GM21390 (cell line): ENCODE measurements at regions not wholly inside any gene's neighbourhood (a gene's known extent, or its start where the extent isn't known, plus 50 kb on each side); places are given as distances from the start of the nearest gene placed in this dataset.
"Not testable (repeated sequence)": the region's sequence is repeated elsewhere in the genome, so short reads cannot be mapped to it uniquely, and the experiment has no call there.

Source experiments
- ATAC-seq: cut with Tn5 transposase; IDR thresholded peaks from one replicate; pipeline ENCODE4 v1.9.1; 2021; ENCODE audit not compliant: unreplicated experiment

DNA sequence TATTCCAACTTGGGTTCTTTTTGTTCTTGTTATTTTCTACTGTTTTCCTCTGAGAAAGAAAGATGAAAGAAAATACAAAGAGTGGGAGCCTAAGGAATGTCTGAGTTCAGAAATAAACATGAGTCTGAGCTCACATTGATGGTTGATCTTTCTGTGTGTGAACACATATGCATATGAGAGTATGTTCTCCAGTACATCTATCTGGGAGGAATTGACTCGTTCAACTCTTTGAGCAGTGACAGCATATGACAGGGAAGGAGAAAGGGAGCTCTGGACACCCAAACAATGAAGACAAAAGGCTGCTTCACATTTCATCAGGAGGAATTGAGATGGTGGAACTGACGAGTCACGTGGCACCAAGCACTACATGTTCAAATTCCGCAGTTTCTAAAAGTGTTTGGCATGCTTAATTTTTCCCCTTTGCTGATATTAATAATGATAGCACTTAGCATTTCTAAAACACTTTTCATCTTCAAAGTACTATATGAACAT lies 229.8 kb upstream of the ACVR2A start:
- ATAC-seq: no peak

DNA sequence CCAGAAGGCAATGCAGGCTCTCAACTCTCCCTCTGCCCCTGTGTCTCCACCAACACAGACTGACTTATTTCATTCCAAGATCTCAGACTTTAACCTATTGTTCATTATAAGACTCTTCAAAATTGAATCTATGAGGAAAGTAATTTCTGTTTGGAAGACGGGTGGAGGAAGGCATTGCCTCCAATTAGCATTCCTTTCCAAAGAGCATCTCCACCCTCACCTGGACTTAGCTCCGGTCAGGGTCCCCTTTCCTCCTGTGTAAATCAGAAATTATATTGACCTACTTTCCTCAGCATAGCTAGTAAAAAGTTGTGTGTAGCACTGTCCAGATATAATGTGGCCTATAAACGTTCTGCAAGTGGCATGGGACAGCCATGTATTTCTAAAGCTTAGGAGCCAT lies 230.4 kb upstream of the ACVR2A start:
- ATAC-seq: no peak

DNA sequence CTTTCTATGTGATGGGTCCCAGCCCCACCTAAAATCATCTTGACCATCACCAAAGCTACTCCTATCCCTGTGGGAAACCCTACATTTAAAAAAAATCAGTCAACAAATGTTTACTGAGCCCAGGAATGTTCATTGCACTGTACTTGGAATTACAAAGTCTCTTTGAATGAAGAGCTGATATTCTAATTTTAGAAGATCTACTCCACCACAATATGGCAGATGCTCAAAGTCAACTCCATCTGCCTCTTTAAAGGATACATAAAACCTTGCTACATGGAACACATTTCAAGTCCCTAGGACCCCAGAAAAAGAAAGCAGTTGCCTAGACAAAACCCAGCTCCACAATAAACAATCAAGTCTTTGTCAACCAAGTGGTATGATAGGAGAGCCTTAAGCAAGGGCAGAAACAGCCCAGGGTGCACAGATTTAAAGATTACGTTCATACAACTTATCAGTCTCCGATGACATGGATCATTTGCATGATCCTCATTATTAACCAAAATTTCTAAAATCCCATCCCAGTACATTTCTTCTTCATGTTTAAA lies 234.3 kb upstream of the ACVR2A start:
- no peak for ATAC-seq

DNA sequence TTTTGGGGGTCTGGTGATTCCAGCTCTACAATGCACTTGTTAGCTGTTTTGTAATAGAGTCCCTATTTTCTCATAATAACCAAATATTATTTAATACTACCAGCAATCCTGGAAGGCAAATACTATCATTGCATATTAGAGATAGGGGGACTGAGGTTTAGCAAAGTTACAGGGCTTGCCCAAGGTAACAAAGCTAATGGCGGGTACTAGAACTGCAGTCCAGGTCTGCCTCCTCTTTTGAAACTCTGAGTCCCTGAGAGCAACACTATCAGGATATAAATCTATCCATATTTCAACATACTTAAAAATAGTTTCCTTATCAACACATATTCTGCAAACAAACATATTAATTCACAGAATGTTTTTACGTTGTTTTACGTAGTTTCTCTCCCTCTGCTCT lies 235.5 kb upstream of the ACVR2A start:
- ATAC-seq: no peak

DNA sequence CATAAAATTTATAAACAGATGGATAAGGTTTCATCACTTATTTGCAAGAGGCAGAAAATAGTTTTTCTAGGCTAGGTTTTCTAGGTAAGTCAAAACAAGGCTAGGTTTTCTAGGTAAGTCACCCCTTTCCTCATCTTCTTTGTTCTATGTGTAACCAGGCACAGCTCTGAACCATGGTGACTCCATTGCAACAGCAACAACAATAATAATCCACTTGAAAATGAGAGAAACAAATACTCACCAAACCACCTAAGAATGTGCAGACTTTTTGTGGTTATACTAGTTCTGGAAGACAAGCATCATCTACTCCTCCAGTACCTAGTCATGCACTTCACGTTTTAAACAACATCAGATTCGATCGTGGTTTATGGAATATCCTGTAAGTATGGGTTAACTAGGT lies 237.4 kb upstream of the ACVR2A start:
- no peak for ATAC-seq

DNA sequence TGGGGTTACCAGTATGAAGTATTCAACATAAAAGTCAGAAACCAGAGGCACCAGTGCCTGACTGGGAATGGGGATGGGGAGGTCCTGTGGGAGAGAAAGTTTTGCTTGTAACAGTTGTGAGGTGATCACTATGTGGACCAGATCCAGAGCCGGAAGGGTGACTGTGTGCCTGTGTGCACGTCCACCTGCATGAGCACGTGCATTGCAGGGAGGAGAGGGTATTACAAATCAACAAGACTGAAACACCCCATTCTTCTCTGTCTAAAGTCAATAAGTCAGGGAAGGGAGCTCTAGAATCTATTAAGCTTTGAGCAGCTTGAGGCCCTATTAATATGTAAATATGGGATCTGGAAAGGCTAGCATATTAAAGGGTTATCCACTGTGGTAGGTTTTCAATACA lies 241.0 kb upstream of the ACVR2A start:
- no peak for ATAC-seq

DNA sequence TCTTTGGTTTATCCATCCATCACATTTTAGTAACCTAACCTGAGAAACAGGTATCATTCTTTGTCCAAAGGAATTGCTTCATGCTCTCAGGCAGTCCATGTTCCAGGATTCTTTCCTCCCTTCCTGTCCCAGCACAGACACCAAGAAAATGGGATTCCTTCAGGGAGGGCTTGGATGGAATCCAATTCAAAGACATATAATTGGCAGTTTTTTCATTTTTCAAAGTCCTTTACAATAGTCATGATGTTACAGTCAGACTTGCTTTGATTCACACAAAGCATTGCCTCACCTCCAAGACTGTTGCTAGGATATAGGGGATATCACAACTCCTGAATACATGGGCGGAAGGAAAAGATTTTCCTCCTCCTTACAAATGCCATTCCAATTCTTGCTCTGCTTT lies 241.4 kb upstream of the ACVR2A start:
- no peak for ATAC-seq

DNA sequence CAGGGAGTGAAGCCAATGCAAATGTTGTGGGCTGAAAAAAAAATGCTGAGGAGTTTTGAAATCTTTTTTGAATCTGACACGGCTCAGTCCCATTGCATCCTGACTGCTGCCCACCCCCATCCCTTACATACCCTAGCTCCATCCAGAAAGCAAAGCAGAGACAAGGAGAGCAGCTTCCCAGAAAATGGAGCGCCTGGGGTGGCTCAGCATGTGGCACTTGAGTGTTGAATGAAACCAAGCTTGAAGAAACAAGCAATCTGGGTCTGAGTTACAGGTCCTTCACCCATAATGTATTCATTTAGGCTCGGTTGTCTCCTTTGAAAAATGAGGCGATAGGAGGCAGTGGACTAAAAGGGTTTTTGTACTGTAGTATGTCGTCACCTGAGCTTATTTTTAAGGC lies 244.2 kb upstream of the ACVR2A start:
- no peak for ATAC-seq

DNA sequence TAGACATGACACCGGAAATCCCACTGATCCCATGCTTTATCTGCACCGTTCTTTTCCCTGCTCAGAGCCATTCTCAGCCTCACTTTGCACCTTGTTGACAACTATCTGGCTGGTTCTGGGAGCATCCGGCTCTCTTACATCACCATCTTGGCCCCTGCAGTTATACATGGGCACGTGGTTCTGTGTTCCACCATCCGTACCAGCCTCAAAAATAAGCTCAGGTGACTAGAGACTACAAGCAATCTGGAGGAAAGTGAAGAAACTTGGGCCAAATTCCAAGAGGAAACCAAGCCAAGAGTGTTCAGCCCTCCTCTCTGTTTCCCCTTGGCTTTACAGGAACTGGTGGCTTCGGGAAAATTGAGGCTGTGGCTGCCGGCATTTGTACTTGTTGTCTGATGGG lies 244.6 kb upstream of the ACVR2A start:
- no peak for ATAC-seq

DNA sequence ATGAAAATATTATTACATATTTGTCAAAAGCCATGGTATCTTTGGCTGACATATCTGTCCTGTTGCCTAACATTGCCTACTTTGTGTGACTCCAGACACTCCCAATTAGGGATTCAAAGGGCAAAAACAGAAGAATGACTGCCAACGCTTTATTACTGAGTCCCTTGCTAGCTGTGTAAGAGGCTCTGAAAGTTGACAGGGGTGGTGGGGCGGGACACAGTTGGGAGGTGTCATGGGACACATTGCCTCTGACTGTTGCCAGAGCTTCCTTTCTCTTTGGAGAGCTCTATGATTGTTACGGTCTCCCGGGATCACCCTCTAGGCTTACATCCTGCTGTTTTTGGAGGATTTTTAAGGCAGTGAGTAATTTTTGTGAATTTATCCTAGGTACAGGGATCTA lies 249.6 kb upstream of the ACVR2A start:
- no peak for ATAC-seq

DNA sequence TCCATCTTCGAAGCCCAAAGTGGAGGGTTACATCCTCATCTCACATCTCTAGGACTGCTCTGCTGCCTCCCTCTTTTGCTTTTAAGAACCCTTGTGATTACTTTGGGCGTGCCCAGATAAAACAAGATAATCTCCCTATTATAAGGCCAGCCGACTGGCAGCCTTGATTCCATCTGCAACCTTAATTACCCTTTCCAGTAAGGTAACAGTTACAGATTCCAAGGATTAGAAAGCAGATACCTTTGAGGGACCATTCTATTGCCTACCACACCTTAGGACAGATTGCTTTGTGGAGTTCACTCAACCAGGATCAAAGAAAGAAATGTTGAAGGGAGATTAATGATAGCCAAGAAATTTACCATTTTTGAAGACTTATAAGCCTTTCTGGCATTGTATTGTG lies 250.8 kb upstream of the ACVR2A start:
- no peak for ATAC-seq

DNA sequence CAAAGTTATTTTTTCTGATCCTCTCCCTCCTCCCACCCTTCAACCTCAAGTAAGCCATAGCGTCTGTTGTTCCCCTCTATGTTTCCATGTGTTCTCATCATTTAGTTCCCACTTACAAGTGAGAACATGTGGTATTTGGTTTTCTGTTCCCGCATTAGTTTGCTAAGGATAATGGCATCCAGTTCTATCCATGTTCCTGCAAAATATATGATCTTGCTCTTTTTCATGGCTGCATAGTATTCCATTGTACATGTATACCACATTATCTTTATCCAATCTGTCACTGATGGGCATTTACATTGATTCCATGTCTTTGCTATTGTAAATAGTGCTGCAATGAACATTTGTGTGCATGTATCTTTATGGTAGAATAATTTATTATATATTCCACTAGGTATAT lies 252.0 kb upstream of the ACVR2A start:
- ATAC-seq: not testable (repeated sequence)

DNA sequence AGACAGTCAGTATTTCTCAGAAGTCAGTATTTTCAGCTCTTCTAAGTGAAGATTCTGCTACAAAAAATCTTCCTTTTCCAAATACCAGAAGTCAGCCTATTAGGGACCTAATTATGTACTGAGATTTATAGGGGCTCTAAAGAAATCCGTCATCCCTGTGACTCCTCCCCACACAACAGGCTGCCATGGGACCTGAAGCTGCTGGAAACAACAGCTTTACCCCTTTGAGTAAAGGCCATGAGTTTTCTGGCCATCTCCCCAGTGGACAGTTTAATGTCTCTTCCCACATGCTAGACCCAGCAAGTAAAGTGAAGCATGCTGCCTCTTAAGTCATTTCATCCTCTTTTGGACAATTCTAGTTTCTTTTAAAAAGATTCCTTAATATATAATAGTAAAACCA lies 255.7 kb upstream of the ACVR2A start:
- no peak for ATAC-seq

DNA sequence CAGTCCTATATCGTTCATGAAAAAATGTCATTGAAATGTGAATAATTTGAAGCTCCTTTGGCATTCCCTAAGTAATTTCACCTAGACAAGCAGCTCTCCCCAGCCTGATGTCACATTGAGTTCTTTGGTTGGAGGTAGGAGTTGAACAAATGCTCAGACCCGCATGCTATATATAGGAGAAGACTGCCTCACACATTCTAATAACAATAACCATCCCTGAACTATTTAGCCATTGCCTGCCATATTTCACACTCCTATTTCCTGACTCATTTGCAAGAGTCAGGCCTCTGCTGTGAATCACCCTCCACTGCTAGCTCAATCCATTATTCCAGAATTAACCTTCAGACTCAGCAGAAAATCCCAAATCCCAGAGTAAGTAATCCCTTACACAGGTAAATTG lies 256.6 kb upstream of the ACVR2A start:
- no peak for ATAC-seq

DNA sequence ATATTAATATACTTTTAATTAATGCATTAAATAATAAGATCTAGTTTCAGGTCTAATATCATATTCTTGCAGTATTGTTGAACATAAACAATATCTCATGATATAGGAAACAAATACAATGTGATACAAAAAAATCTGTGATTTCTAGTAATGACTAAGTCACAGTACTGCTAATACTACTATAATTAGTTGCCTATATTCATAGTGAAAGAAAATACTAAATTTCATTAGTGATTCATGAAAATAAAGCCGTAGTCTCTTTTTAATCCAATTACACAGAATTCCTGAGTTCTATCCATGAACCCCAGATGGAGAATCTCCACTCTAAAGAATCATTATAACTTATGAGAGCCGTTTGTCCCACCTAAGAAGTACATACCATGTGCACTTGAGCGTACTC lies 266.3 kb upstream of the ACVR2A start:
- no peak for ATAC-seq

DNA sequence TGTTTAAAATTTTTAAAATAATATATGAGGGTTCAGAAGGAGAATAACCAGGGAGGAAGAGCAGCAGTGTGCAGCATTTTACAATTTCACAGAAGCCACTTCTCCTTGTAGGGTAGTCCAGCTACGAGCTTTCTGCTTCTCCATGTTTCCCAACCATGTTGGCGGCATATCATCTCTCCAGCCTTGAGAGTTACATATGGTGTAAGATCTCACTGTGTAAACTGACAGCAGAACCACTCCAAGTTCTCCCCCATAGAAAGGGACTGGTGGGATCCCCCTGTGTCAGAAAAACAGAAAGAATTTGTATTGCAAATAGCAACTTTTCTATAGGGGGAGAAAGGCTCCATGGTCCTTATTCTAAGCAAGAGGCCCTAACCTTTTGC lies 266.8 kb upstream of the ACVR2A start:
- no peak for ATAC-seq

DNA sequence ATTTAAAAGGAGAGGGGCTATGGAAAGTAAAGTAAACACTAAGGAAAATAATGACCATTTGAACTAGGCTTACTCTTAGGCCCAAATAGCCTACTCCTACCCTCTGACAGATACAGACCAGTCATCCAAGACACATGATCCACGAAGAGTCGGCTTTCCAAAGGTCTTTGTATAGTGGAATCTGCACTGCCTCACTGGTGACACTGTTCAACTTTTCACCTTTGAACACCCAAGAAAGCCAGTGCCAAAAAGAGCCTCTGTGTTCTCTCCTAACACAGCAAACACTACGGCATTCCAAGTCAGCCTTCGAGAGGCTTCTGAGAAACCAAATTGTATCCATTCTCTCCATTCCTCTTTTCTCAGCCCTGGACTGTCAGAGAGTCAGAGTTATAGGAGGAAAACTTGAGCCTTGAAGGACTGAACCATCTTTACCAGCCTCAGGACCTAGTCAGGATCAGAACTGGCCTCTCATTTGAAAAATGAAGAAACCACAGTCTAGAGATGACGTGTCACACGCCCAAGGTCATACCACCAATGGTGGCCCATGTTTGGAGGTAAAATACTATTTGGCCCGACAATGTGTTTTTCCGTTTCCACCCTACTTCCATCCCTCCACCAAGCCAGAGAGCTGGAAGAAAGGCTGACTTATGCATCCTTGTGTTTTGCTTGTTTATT lies 267.4 kb upstream of the ACVR2A start:
- ATAC-seq: no peak

DNA sequence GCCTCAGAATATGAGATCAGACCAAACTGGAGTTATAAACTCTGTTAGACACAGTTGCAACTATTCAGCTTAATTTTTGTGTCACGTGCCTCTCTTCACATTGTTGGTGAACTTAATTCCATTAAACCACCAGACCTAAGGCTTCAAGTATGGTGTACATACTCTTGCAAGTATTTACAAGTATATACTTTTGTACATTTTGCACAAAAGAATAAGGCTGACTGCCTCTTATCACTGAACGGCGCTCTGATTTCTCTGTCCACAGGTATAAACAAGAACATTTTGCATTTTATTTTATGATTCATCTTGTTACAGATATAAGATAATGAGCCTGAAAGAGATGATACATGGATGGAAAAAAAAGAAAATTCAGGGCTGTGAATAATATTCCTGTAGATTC lies 269.7 kb upstream of the ACVR2A start:
- ATAC-seq: no peak

DNA sequence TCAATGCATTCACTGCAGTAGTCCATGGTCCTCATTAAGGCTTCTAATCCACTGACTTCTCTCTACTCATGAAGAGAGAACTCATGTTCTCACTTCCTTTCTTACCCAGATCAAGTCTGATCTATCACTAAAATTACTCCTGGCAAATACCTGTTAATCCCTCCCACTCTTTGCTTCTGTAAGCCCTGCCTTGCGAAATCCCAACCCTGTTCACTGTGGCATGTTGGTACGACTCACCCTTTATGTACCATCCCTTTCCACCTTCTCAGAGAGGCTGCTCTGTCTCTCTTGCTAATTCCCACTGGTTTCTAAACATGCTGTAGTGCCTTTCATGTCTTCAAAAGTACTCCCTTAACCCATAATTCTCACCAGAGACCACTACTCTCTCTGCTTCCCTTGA lies 272.2 kb upstream of the ACVR2A start:
- no peak for ATAC-seq

DNA sequence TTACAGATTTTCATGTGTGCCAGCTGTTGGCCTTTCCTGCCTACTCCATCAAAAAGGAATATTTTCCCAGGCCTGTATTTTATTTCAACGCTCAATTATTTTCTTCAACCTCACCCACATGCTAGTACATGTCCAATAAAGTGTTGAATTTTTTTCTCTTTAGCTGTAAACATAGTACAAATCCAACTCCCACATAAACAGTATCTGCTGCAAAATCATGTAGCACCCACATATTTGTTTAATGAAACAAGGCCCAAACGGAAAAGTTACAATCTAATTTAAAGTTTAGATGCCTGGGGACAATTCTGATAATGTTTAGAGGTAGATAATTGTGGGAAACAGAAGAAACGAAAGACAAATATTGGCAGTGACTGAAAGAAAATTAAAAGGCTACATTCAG lies 275.4 kb upstream of the ACVR2A start:
- no peak for ATAC-seq

DNA sequence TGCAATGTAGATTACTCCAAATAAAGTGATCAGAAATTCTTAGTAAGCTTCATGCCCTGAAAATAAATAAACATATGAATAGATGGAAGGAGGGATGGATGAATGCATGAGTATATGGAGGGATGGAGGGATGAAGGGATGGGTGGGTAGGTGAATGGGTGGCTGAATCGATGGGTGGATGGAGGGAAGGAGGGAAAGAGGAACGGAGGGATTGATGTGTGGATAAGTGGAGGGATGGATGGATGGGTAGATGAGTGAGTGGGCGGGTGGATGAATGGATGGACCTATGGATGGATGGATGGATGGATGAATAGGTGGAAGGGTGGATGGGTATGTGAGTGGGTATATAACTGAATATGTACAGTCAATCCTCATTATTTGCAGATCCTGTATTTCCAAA lies 276.7 kb upstream of the ACVR2A start:
- ATAC-seq: no peak

DNA sequence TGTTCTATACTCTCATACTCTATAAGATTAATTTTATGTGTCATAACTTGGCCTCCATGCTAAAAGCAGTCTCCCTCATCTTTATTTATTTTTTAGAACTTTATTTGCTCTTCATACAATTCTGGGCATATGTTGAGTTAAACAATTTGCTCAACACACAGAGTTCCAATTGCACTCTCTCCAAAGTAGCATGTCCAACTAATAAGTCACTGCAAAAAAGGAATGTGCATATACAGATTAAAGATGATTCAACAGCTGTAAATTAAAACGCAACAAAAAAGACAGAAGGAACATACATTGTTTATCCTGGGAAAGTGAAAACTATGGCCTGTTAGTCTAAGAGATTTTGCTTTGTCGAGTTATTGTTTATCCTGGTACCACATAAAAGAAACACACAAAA lies 277.7 kb upstream of the ACVR2A start:
- no peak for ATAC-seq

DNA sequence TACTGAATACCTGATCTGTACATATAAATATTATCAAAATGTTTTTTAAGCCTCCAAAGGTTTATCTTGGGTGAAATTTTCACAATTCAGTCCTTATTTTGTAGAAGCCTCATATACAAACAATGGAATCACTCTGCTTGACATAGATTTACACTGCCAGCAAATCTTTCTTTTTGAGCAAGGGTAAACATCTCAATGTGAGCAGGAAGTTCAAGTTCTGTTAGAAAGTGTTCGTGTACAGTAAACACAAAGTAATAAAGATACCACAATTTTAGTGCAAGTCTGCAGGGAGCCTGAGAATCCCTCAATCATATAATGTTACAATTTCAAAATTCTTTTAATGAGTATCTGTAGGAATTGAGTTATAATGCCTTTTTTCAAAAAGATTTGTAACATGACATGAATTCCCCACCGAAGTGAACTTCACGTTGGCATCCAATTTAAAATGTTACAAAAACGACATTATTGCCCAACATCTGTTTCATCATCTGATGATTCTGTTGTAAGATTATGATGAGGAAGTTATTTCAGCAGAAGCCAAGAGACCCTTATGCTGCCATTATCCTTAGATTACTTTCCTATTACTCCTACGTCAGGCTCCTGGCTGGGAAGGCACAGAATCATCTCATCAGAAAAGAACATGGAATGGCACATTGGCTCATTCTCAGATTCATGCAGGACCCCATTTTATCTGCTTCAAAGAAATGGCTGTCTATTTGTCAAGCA lies 283.9 kb upstream of the ACVR2A start:
- no peak for ATAC-seq
